Transverse colon (tissue), 4 donors: ENCODE measurements at regions not wholly inside any gene's neighbourhood (a gene's known extent, or its start where the extent isn't known, plus 50 kb on each side); places are given as distances from the start of the nearest gene placed in this dataset.

ENCODE experiments used
- DNase-seq: peaks from one replicate; pipeline ENCODE4 v3.0.0-alpha.2; 2019
- H3K27ac ChIP-seq, 4 donors: fragments of 200-600 bp; sonication (generic); 2 replicates each; pipeline ENCODE4 v1.5.1; 2016 to 2018; ENCODE audit warnings: inconsistent platforms in 4 of 4
- H3K27me3 ChIP-seq: fragments of 200-600 bp; sonication (generic); 2 replicates; pipeline ENCODE4 v1.5.1; 2017; ENCODE audit warnings: inconsistent platforms
- H3K36me3 ChIP-seq, 4 donors: fragments of 200-600 bp; sonication (generic); 2 replicates each; pipeline ENCODE4 v1.5.1; 2017 to 2019; ENCODE audit warnings: inconsistent platforms in 4 of 4
- H3K4me1 ChIP-seq, 4 donors: fragments of 200-600 bp; sonication (generic); 2 replicates each; pipeline ENCODE4 v1.5.1; 2017 to 2020; ENCODE audit warnings: inconsistent platforms in 4 of 4
- H3K4me3 ChIP-seq, 4 donors: fragments of 200-600 bp; sonication (generic); 1 replicate in 1 of 4; 2 replicates in 3 of 4; pipeline versions ENCODE4 v1.5.1 to v1.6.1; 2017 to 2019; ENCODE audit warnings: inconsistent platforms in 4 of 4
- H3K9me3 ChIP-seq, 2 donors: fragments of 200-600 bp; sonication (generic); 2 replicates each; pipeline ENCODE4 v1.5.1; 2017 to 2019; ENCODE audit warnings: inconsistent platforms in 2 of 2
- EP300 ChIP-seq: sonication (generic); formaldehyde crosslinking; IDR thresholded peaks from one replicate; pipeline ENCODE4 v1.6.1; 2017; ENCODE audit warnings: antibody characterized with exemption, low read depth
- POLR2A ChIP-seq: fragments of 450-650 bp; IDR thresholded peaks from one replicate; pipeline ENCODE4 v1.6.1; 2016; ENCODE audit warnings: antibody characterized with exemption, mild to moderate bottlenecking, moderate library complexity
- POLR2AphosphoS5 ChIP-seq, 3 donors: sonication (generic); formaldehyde crosslinking; IDR thresholded peaks; one replicate each; pipeline ENCODE4 v1.6.1; 2016; ENCODE audit warnings: antibody characterized with exemption in 3 of 3
- WGBS, 2 donors: methylation state at CpG; one replicate each; pipeline ENCODE4 v1.1.5; 2018; ENCODE audit warnings: low coverage in 1 of 2; 5-methylcytosine and 5-hydroxymethylcytosine counted together
- in situ Hi-C, 4 donors: fragments of 200-750 bp; cut with MboI; loops; one replicate each; pipeline versions ENCODE4 v1.15.0 to v1.15.1; 2017; ENCODE audit warnings: low sequenced_read_pairs in 3 of 4, low pct_ligation_motif_present in 1 of 4, low pct_unique_long_range_greater_than_20kb in 1 of 4
- intact Hi-C: fragments of 100-400 bp; cut with DNase I; formaldehyde crosslinking; loops from one replicate; pipeline ENCODE4 v1.15.1; 2023; ENCODE audit warnings: low total_unique reads
- TF ChIP-seq, protein P1 (sequence below), 5 experiments: fragments of 200-600 bp in 3 of 5; fragments of 450-650 bp in 2 of 5; sonication (generic) in 3 of 5; IDR thresholded peaks; 1 replicate in 2 of 5; 2 replicates in 3 of 5; pipeline ENCODE4 v1.5.1; 2016 to 2017; ENCODE audit warnings: antibody characterized with exemption in 5 of 5, inconsistent platforms in 3 of 5, mild to moderate bottlenecking in 2 of 5, moderate library complexity in 1 of 5

DNA sequence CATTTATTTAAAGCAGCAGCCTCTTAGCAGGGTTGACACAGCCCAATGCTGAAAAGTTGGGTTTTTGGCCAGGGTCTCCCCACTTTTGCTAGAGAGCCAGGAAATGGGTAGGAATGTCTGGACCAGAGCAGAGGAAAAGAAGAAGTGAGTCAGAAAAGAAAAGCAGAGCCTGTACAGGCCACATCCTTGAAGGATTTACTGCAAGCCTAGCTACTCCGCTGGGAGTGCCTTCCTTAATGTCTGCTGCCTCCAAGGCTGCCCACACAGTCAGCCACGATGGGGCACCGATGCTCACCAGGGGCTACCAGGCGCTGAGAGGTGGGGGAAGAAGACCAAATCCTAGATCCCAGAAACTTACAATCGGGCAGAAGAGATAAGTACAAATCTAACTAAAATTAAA lies 139.2 kb downstream of the C12orf75 start:
- no peak for DNase-seq
- TF ChIP-seq POLR2AphosphoS5 (IDR thresholded peaks at IDR 0.05) (no peak), POLR2A (no peak)
- WGBS, 2 donors = 73% methylated on average over 5 of the region's 5 CpGs; no CpG with 5 or more reads in 1 of the 2 donors
- no peaks in the 10 kb centered on the region for H3K27me3 ChIP-seq
- H3K27ac ChIP-seq = no peak overlapping the region
- in situ Hi-C loops (no loop called here), intact Hi-C loops (no loop called here)
- no peaks in the 10 kb centered on the region for H3K4me1 ChIP-seq
- H3K36me3 ChIP-seq = no peaks in the 10 kb centered on the region
- H3K4me3 ChIP-seq = no peak overlapping the region
- H3K9me3 ChIP-seq = no peaks in the 10 kb centered on the region

DNA sequence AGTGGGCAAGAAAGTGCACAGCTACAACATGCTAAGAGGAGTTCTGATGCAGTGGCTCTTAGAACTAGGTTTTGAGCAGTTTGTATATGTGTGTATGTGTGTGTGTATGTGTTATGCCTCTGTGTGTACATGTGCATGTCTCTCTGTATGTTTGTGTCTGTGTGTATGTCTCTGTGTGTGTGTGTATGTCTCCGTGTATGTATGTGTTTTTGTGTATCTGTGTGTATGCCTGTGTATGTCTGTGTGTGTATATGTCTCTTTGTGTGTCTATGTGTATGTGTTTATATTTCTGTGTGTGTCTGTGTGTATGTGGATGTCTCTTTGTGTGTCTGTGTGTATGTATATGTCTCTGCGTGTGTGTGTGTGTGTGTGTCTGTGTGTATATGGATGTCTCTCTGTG lies 139.6 kb downstream of the C12orf75 start:
- no peaks in the 10 kb centered on the region for H3K4me1 ChIP-seq
- WGBS, 2 donors = 73 to 86% methylated on average over 1 to 2 of the region's 2 CpGs
- no peak for DNase-seq
- intact Hi-C loops (no loop called here), in situ Hi-C loops (no loop called here)
- no peak overlapping the region for H3K27ac ChIP-seq
- no peak for TF ChIP-seq POLR2AphosphoS5 (IDR thresholded peaks at IDR 0.05)
- no peak for TF ChIP-seq POLR2A
- no peak for TF ChIP-seq EP300
- TF ChIP-seq, protein P1, sequence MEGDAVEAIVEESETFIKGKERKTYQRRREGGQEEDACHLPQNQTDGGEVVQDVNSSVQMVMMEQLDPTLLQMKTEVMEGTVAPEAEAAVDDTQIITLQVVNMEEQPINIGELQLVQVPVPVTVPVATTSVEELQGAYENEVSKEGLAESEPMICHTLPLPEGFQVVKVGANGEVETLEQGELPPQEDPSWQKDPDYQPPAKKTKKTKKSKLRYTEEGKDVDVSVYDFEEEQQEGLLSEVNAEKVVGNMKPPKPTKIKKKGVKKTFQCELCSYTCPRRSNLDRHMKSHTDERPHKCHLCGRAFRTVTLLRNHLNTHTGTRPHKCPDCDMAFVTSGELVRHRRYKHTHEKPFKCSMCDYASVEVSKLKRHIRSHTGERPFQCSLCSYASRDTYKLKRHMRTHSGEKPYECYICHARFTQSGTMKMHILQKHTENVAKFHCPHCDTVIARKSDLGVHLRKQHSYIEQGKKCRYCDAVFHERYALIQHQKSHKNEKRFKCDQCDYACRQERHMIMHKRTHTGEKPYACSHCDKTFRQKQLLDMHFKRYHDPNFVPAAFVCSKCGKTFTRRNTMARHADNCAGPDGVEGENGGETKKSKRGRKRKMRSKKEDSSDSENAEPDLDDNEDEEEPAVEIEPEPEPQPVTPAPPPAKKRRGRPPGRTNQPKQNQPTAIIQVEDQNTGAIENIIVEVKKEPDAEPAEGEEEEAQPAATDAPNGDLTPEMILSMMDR (IDR thresholded peaks at IDR 0.05) = no peak
- H3K9me3 ChIP-seq = no peaks in the 10 kb centered on the region
- no peaks in the 10 kb centered on the region for H3K36me3 ChIP-seq
- H3K27me3 ChIP-seq = no peaks in the 10 kb centered on the region
- no peak overlapping the region for H3K4me3 ChIP-seq

DNA sequence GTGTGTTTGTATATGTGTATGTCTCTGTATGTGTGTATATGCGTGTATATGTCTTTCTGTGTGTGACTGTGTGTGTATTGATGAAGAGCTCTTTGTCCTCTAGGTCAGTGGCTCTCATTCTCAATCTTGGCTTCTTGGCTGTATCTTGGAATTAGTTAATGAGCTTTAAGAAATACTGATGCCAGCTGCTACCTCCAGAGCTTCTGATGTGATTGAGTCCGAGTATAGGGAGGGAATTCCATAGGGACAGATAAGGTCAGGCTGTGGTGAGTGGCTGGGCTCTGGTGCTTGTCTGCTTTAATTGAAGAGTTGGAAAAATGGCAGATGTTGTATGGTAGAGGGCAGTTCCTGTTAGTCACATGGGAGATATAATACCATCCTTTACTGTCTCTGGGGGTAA lies 140.1 kb downstream of the C12orf75 start:
- TF ChIP-seq, protein P1 (IDR thresholded peaks at IDR 0.05) = no peak
- TF ChIP-seq POLR2A (no peak), POLR2AphosphoS5 (IDR thresholded peaks at IDR 0.05) (no peak), EP300 (no peak)
- 67 to 100% methylated on average over 1 to 2 of the region's 2 CpGs for WGBS, 2 donors
- in situ Hi-C loops = no loop called here

DNA sequence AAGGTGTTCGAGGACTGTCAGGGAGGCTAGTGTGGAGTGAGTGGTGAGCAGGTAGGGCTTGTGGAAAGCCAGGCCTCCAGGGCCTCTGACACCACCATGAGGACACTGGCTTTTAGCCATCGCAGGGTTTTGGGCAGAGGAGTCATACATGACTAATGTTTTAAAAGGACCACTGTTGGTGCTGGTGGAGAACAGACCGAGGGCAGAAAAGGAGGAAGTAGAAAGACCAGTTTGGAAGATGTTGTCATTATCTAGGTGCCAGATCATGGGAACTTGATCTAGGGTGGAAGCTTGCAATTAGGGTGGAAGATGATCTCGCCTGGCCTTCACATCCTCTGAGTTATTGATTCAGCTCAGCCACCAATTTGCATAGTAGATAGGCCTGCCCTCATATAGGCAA lies 144.2 kb downstream of the C12orf75 start:
- WGBS, 2 donors = 68 to 81% methylated on average over 3 to 4 of the region's 4 CpGs
- no peaks in the 10 kb centered on the region for H3K4me1 ChIP-seq
- H3K36me3 ChIP-seq = no peaks in the 10 kb centered on the region
- no peak for DNase-seq
- in situ Hi-C loops (no loop called here), intact Hi-C loops (no loop called here)
- TF ChIP-seq EP300 = no peak
- no peak for TF ChIP-seq POLR2AphosphoS5 (IDR thresholded peaks at IDR 0.05)
- no peak for TF ChIP-seq POLR2A
- TF ChIP-seq, protein P1 (IDR thresholded peaks at IDR 0.05) = no peak
- H3K9me3 ChIP-seq = no peaks in the 10 kb centered on the region
- no peaks in the 10 kb centered on the region for H3K27me3 ChIP-seq
- H3K27ac ChIP-seq = no peak overlapping the region
- no peak overlapping the region for H3K4me3 ChIP-seq

More for the DNA sequence above, 140.1 kb downstream of the C12orf75 start:
- Histone ChIP-seq H3K36me3 (no peaks in the 10 kb centered on the region), H3K4me1 (no peaks in the 10 kb centered on the region), H3K4me3 (no peak overlapping the region), H3K27ac (no peak overlapping the region), H3K9me3 (no peaks in the 10 kb centered on the region), H3K27me3 (no peaks in the 10 kb centered on the region)
- DNase-seq = no peak
- intact Hi-C loops = no loop called here

DNA sequence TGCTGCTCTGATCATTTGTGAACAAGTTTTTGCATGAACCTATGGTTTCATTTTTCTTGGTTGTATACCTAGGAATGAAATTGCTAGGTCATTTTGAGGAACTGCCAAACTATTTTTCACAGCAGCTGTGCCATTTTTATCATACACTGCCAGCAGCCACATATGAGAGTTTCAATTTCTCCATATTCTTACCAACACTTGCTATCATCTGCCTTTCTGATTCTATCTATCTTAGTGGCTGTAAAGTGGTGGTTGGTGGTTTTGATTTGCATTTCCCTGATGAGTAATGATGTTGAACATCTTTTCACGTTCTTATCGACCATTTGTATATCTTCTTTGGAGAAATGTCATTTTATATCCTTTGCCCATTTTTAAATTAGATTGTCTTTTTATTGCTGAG lies 146.1 kb downstream of the C12orf75 start:
- no peak for DNase-seq
- intact Hi-C loops (no loop called here), in situ Hi-C loops (no loop called here)

More for the DNA sequence above, 146.1 kb downstream of the C12orf75 start:
- Histone ChIP-seq H3K4me1 (no peaks in the 10 kb centered on the region), H3K4me3 (no peak overlapping the region), H3K27me3 (no peaks in the 10 kb centered on the region), H3K36me3 (no peaks in the 10 kb centered on the region), H3K27ac (no peak overlapping the region), H3K9me3 (no peaks in the 10 kb centered on the region)
- 16 to 29% methylated on average over 2 of the region's 2 CpGs for WGBS, 2 donors
- TF ChIP-seq POLR2AphosphoS5 (IDR thresholded peaks at IDR 0.05) (no peak), EP300 (no peak), POLR2A (no peak)
- TF ChIP-seq, protein P1 (IDR thresholded peaks at IDR 0.05) = no peak
